HG03108 (cell line): ENCODE measurements at regions not wholly inside any gene's neighbourhood (a gene's known extent, or its start where the extent isn't known, plus 50 kb on each side); places are given as distances from the start of the nearest gene placed in this dataset.

Experiments
- ATAC-seq: cut with Tn5 transposase; IDR thresholded peaks from one replicate; pipeline ENCODE4 v1.9.1; 2021; ENCODE audit warnings: moderate library complexity; ENCODE audit not compliant: unreplicated experiment

GRCh38 chr14:38904959-38905358 lies 198.1 kb downstream of the SEC23A start:
- no peak for ATAC-seq

- no peak for ATAC-seq
Observed at GRCh38 chr14:38901791-38902190, 201.2 kb downstream of the SEC23A start.

DNA sequence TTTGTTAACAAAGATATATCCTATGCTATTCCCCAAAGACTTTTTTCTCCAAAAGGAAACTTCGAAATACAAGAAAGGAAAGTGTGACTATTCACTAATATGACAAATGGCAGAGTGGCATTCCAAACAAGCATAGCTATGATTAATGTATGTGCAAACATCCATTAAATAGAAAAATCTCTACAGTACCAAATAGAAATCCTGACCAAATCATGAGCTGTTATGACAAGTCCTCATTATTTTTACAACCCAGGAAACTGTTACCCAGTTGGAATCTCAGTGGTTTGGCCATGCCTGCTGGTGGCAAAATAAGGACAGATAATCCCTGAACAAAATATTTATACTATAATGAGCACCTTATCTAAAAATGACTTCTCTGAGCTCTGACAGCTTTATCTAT lies 202.1 kb downstream of the SEC23A start:
- ATAC-seq = no peak

- ATAC-seq = no peak
Observed at GRCh38 chr14:38887696-38888095, 215.3 kb downstream of the SEC23A start.

- ATAC-seq = no peak
Observed at GRCh38 chr14:38884109-38884508, 218.9 kb downstream of the SEC23A start.

DNA sequence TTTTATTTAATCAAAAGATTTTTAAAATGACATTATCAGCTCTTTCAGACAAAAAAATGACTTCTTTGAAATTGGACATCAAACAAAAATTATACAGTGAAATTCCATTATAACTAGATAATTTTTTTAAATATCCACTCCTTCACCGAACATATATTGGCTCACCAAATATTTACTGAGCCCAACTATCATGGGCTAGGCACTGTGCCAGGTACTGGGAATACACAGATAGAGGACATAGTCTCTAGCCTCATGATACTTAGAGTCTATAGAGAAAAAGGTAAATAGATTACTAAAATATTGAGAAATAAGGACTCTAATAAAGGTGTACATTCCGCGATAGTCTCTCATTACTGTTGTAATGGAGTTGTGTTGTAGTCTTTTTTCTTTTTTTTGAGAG lies 219.9 kb downstream of the SEC23A start:
- ATAC-seq = no peak

DNA sequence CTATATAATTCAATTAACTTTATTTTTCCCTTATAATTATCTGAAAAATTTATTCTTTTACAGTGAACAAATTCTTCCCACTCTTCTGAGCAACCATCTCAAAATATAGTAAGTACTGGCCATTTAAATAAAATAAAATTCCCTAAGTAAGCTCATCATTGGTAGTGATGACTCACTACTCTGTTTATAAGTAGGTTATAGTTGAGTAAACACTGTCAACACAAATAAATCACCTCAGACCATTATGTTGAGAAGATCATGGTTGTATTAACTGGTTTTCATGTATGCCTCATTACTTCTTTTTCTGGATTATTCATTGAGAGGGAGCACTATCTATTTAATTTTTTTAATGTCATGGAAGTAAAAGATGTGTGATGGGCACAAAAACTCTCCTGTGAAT lies 220.5 kb downstream of the SEC23A start:
- no peak for ATAC-seq

DNA sequence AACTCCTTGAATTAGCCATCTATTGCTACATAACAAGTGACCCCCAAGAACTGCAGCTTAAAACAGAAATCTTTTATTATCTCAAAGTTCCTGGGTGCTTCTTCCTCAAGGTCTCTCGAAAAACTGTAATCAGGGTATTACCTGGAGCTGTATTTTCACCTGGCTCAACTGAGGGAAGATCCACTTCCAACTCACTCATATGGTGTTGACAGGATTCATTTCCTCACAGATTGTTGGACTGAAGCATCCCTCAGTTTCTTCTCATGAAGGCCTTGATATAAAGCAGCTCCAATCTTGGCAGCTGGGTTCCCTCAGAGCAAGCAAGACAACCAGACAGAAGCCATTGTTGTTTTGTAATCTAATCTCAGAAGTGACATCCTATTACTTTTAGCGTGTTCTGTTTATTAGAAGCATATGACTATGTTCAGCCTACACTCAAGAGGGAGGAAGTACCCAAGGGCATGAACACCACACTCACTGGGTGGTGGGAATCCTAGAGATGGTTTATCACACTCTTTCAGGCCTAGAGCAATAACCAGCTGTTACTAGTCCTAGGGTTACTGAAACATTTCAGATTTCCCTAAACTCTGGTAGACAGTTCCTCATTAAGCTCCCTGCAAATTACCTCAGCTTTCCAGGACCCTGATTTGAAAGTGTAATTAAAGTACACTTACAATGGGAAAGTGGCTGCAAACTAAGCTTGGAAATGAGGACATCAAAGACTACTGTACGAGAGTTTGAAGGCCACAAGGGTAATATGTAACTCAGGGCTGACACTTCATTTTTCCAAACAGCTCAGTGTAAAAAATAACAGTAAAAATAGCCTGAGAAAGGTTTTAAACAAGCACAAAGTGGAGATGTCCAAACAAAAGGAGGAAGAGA lies 222.2 kb downstream of the SEC23A start:
- ATAC-seq = no peak

GRCh38 chr14:38877744-38878388 lies 225.2 kb downstream of the SEC23A start:
- ATAC-seq = no peak

- no peak for ATAC-seq
Observed at GRCh38 chr14:38874721-38875120, 228.3 kb downstream of the SEC23A start.

DNA sequence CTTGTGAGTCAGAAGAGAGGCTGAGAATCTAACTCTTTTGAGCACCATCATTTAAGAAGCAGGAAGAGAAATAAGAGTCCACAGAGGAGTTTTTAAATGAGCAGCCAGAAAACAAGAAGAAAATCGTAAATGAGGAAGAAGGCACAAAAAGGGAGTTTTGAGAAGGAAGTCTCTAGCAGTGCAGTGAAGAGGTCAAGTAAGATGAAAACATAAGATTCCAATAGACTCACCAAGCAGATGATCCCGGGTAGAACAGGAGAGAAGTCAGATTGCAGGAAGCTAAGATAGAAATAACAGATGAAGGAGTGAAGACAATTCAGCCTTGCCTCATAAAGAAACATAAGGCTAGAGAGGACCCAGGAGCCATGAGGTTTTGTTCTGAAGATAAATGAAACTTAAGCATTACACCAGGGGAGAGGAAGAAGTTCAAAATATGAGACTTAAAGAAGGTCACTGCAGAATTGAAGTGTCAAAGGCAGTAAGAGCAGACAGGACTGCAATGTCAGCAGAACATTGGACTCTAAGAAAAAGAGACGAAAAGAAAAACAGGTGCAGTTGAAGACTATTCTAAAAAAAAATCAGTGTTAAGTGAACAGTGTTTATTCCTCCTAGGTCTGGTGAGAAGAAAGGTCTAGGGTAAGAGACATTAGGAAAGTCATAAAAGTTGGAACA lies 229.0 kb downstream of the SEC23A start:
- no peak for ATAC-seq

GRCh38 chr14:38870296-38870836 lies 232.7 kb downstream of the SEC23A start:
- no peak for ATAC-seq

DNA sequence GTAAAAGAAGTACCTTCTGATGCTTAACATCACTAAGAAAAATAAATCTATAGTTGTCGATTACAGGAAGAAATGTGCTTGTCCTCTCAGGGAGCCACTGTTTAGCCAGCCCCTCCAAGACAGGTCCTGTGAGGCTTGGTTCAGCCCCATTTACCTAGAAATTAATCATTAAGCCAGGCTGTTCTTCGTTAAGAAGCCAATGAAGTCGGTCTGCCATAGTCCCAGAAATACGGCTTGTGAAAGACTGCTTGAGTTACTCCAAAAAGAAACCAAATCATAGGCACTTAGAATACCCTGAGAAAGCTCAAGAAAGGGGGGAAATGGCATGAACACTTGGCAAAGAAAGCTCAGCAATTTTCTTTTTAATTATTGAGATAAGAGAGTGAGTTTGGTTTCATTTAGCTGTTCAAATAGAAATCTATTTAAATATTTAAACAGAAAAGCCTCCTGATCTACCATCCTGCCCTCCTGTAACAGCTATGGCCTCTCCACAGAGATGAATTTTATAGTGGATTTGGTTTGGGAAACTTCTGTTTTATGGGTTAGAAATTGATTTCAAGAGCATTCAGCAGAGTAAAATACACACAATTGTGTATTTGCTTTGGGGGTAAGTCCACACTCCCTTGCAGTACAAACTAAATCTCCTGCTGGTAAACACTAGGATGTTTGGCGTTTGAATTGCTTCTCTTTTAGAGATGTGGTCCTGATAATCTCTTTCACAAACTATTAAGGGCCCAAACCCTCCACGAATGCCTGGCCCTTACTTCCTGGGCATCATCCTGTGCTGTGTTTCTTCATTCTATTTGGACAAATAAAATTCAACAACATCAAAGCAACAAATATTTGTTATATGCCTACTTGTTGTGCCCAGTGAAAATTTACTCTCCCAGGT lies 234.4 kb downstream of the SEC23A start:
- ATAC-seq = no peak

GRCh38 chr14:38867561-38868150 lies 235.4 kb downstream of the SEC23A start:
- ATAC-seq = peak; percentile 88

DNA sequence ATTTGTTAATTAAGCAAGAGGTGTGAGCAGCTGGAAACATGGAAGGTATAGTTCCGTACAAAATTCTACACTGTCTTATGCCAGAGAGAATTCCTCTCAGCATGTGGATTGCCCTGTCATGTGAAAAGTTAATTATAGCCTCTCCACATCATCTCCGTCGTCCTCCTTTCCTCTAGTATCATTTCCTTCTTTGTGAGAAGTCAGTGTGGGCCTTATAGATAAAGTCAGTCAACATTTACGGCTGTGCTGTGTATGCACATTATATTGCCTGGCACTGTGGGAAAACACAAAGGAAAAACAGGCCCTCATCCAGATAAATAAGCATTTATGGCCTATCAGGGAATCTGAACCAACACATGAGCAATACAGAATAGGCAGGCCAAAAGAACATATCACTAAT lies 236.6 kb downstream of the SEC23A start:
- ATAC-seq = no peak

DNA sequence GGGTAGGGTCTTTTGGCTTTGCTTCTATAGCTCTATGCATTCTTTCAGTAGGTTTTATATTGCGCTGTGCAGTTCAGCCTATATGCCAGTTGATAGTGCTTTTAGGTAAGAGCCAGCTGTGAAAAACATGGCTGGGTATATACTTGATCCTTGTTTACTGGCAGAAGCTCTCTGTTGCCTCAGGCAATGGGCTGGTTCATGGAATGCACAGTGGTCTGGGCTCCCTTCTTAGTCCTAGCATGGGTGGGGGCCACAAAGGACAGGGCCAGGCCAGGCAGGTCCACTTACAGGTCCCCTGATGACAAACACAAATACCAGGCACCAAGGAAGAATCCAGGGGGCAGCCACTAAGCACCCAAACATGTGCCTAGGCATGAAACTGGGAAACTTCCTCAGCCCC lies 240.7 kb downstream of the SEC23A start:
- ATAC-seq = no peak

DNA sequence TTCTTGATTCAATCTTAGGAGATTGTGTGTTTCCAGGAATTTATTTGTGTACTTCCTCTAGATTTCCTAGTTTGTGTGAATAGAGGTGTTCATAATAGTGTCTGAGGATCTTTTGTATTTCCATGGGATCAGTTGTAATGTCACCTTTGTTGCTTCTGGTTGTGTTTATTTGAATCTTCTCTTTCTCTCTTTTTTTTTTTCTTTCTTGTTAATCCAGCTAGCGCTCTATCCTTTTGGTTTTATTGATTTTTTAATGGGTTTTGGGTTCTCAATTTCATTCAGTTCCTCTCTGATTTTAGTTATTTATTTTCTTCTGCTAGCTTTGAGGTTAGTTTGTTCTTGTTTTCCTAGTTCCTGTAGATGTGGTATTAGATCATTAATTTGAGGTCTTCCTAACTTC lies 242.5 kb downstream of the SEC23A start:
- ATAC-seq = no peak

DNA sequence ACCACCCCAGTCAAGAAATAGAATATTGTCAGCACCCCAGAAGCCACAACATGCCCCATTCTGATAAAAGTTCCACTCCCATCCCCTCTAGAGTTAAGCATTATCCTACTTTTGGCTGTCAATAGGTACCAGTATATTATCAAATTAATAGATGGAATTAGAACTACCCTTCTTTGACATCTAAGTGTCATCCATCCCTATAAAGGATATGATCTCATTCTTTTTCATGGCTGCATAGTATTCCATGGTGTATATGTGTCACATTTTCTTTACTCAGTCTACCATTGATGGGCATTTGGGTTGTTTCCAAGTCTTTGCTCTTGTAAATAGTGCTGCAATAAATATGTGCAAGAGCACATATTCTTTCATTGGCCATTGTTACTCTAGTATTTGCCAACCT lies 246.2 kb downstream of the SEC23A start:
- ATAC-seq = no peak

DNA sequence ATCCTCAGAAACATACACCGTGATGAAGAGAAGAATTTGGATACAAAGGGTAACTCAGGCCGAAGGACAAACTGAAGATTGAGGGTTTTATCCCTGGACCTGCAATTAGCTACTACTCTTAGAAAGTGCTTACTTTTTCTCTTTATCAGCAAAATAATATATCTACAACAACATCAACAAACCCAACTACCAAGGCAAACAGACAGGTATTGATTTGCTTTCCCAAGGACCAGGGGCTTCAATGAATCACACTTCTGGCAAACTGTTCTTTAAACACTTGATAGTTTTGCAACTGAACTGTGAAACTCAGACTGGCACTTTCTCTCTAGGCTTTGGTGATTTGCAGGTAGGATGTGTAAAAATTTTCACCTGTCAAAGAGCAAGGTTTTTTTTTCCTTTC lies 247.5 kb downstream of the SEC23A start:
- ATAC-seq = no peak

- ATAC-seq = no peak
Observed at GRCh38 chr14:38851111-38851510, 251.9 kb downstream of the SEC23A start.
